ENCODE measurements at regions not wholly inside any gene's neighbourhood (a gene's known extent, or its start where the extent isn't known, plus 50 kb on each side); places are given as distances from the start of the nearest gene placed in this dataset.

DNA sequence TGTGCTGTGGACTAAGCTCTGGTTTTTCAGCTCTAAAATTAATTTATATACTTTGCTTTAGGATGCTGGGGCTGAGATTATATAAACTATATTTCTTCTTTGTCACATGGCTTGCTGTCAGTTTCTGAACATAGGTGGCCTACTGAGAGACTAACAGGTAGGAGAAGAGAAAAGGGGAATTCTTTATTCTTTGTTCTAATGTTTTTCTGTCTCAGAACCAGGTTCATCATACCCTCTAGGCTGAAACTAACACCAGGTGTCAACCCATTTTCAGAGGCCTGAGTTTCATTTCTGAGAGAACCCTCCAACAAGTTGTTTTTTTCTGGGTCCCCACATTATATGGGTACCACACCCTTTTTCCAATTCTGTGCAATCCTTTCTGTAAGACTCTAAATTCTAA is 843.6 kb downstream of the TRIB2 start:
- no peaks in the 10 kb centered on the region for H3K4me1 Mint-ChIP-seq
- CTCF ChIA-PET, result no interaction called here
- intact Hi-C loops (cut with DNase I, micrococcal nuclease), result no loop called here
- POLR2A ChIA-PET, result no interaction called here
- no peak overlapping the region for H3K4me3 Mint-ChIP-seq
- DNase-seq (no peak), ATAC-seq (no peak)
- H3K36me3 Mint-ChIP-seq (ENCODE audit: low read depth), result no peaks in the 10 kb centered on the region
- H3K27me3 Mint-ChIP-seq, result no peaks in the 10 kb centered on the region
- H3K9me3 Mint-ChIP-seq (ENCODE audit: low read depth), result peaks cover 2% of the 10 kb centered on the region
- H3K27ac Mint-ChIP-seq, result no peak overlapping the region

DNA sequence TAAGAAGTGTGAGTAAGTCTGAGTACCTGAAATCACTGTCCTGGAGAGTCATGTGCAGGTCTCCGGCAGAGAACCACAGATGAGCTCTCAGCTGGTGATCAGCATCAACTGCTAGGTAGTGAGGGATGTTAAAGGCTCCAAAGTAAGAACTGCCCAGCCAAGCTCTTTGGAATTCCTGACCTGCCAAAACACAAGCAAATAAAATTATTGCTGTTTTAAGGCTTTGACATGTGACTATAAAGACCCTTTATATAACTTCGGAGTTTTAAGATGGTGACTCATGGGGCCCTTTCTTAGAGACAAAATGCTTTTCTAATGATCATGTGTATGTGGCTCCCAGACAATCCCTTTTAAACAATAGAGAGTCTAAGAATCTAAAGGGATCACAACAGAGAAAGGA is 855.7 kb downstream of the TRIB2 start:
- intact Hi-C loops (cut with DNase I, micrococcal nuclease), result no loop called here
- H3K4me3 Mint-ChIP-seq, result no peak overlapping the region
- no peaks in the 10 kb centered on the region for H3K27me3 Mint-ChIP-seq

DNA sequence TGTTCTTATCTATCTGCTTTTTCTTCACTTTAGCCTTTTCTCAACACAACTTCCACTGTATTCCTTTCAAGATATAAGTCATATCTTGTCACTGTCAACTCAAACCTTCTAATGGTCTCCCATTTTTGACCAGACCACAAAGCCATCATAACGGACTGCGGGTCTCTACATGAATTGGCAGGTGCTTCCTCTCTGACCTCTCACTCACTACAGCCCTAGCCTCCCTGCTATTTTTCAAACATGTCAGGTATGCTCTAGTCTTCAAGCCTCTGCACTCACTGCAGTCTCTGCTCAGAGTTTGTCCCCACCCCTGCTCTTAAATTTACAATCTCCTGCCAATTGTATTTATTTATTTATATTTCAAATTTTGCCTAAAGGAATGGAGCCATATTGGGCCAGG is 858.1 kb downstream of the TRIB2 start:
- intact Hi-C loops (cut with DNase I, micrococcal nuclease), result no loop called here
- ATAC-seq (no peak), DNase-seq (no peak)
- Mint-ChIP-seq H3K4me1 (no peaks in the 10 kb centered on the region), H3K27ac (no peak overlapping the region), H3K9me3 (ENCODE audit: low read depth) (peaks cover 2% of the 10 kb centered on the region), H3K36me3 (ENCODE audit: low read depth) (no peaks in the 10 kb centered on the region), H3K27me3 (no peaks in the 10 kb centered on the region), H3K4me3 (no peak overlapping the region)
- ChIA-PET CTCF (no interaction called here), POLR2A (no interaction called here)

More for the DNA sequence above, 855.7 kb downstream of the TRIB2 start:
- ATAC-seq (no peak), DNase-seq (no peak)
- Mint-ChIP-seq H3K36me3 (ENCODE audit: low read depth) (no peaks in the 10 kb centered on the region), H3K27ac (no peak overlapping the region), H3K9me3 (ENCODE audit: low read depth) (peaks cover under 1% of the 10 kb centered on the region), H3K4me1 (no peaks in the 10 kb centered on the region)
- ChIA-PET CTCF (no interaction called here), POLR2A (no interaction called here)

DNA sequence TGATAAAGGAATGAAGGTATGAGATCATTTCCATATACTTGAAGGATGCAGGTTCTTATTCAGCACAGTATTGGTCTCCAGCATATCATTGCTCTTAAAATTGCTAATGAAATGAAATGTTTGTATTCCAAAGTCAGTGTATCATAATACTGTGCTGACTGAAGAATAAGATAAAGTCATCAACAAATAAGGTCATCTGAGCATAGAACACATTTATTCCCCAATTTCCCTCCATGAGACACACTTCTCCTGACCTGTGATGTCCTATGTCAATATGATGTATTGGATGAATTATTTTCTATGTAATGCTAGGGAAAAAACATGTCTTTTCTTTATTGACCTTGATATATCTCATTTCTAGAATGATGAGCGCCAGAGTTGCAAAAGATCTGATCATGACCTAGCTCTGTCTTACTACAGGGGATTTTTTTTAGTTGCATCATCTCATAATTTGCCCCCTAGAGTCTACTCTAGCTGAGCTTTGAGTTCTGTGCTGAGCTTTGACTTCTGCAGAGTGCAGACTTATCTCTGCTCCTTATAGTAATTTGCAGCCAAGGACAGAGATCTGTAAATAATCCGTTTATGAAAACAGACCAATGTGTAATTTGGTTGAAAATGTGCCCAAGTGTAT is 859.8 kb downstream of the TRIB2 start:
- DNase-seq (no peak), ATAC-seq (no peak)
- Mint-ChIP-seq H3K27me3 (no peaks in the 10 kb centered on the region), H3K4me1 (no peaks in the 10 kb centered on the region), H3K4me3 (no peak overlapping the region), H3K27ac (no peak overlapping the region), H3K9me3 (ENCODE audit: low read depth) (peaks cover 2% of the 10 kb centered on the region), H3K36me3 (ENCODE audit: low read depth) (no peaks in the 10 kb centered on the region)
- CTCF ChIA-PET, result no interaction called here
- POLR2A ChIA-PET, result no interaction called here
- intact Hi-C loops (cut with DNase I, micrococcal nuclease), result no loop called here

GRCh38 chr2:13578547-13578946 is 861.8 kb downstream of the TRIB2 start:
- no peaks in the 10 kb centered on the region for H3K36me3 Mint-ChIP-seq (ENCODE audit: low read depth)
- no peak overlapping the region for H3K4me3 Mint-ChIP-seq
- H3K27ac Mint-ChIP-seq, result no peak overlapping the region
- POLR2A ChIA-PET, result no interaction called here
- CTCF ChIA-PET, result no interaction called here
- ATAC-seq, result no peak
- DNase-seq, result no peak
- intact Hi-C loops (cut with DNase I, micrococcal nuclease), result no loop called here
- H3K4me1 Mint-ChIP-seq, result no peaks in the 10 kb centered on the region
- H3K9me3 Mint-ChIP-seq (ENCODE audit: low read depth), result peaks cover 5% of the 10 kb centered on the region
- no peaks in the 10 kb centered on the region for H3K27me3 Mint-ChIP-seq

DNA sequence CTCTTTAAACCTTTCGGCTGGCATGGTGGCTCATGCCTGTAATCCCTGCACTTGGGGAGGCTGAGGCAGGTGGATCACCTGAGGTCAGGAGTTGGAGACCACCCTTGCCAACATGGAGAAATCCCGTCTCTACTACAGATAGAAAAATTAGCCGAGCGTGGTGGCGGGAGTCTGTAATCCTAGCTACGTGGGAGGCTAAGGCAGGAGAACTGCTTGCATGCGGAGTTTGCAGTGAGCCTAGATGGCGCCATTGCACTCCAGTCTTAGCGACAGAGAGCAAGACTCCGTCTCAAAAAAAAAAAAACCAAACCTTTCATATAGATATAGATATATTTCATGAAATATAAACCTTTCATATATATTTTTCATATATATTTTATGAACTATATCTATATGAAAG is 864.7 kb downstream of the TRIB2 start:
- ChIA-PET CTCF (no interaction called here), POLR2A (no interaction called here)
- no peaks in the 10 kb centered on the region for H3K27me3 Mint-ChIP-seq
- H3K36me3 Mint-ChIP-seq (ENCODE audit: low read depth), result no peaks in the 10 kb centered on the region
- no peak overlapping the region for H3K4me3 Mint-ChIP-seq
- ATAC-seq (no peak), DNase-seq (peak; percentile 13)
- H3K27ac Mint-ChIP-seq, result no peak overlapping the region
- no peaks in the 10 kb centered on the region for H3K4me1 Mint-ChIP-seq
- peaks cover 5% of the 10 kb centered on the region for H3K9me3 Mint-ChIP-seq (ENCODE audit: low read depth)
- intact Hi-C loops (cut with DNase I, micrococcal nuclease), result no loop called here

DNA sequence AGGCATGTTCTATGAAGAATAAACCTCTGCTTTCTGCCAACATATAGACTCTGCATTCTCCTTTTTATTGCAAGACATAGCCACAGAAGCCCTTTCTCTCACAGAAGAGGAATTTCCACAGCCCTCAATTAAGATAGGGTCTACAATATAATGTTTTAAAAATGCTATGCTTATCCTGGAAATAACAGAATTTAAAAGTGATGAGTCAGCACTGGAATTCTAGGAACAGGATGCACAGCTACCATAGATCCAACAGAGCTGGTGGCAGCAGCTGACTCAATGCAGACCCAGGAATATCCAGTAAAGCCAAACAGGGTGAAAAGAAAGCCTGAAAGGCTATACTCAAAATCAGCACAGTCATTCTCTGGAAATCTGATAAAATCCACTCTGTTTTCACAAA is 866.9 kb downstream of the TRIB2 start:
- H3K27me3 Mint-ChIP-seq, result no peaks in the 10 kb centered on the region
- DNase-seq (no peak), ATAC-seq (no peak)
- no peaks in the 10 kb centered on the region for H3K4me1 Mint-ChIP-seq
- ChIA-PET CTCF (no interaction called here), POLR2A (no interaction called here)
- H3K36me3 Mint-ChIP-seq (ENCODE audit: low read depth), result no peaks in the 10 kb centered on the region
- H3K4me3 Mint-ChIP-seq, result no peak overlapping the region
- peaks cover 3% of the 10 kb centered on the region for H3K9me3 Mint-ChIP-seq (ENCODE audit: low read depth)
- intact Hi-C loops (cut with DNase I, micrococcal nuclease), result no loop called here
- no peak overlapping the region for H3K27ac Mint-ChIP-seq

GRCh38 chr2:13584020-13584419 is 867.3 kb downstream of the TRIB2 start:
- CTCF ChIA-PET, result no interaction called here
- no peak overlapping the region for H3K27ac Mint-ChIP-seq
- peaks cover 3% of the 10 kb centered on the region for H3K9me3 Mint-ChIP-seq (ENCODE audit: low read depth)
- H3K36me3 Mint-ChIP-seq (ENCODE audit: low read depth), result no peaks in the 10 kb centered on the region
- no peaks in the 10 kb centered on the region for H3K4me1 Mint-ChIP-seq
- no peak overlapping the region for H3K4me3 Mint-ChIP-seq
- intact Hi-C loops (cut with DNase I, micrococcal nuclease), result no loop called here
- POLR2A ChIA-PET, result no interaction called here
- no peaks in the 10 kb centered on the region for H3K27me3 Mint-ChIP-seq
- DNase-seq (no peak), ATAC-seq (no peak)

GRCh38 chr2:13585732-13586131 is 869.0 kb downstream of the TRIB2 start:
- H3K27me3 Mint-ChIP-seq, result no peaks in the 10 kb centered on the region
- ChIA-PET POLR2A (no interaction called here), CTCF (no interaction called here)
- H3K9me3 Mint-ChIP-seq (ENCODE audit: low read depth), result peaks cover 3% of the 10 kb centered on the region
- H3K4me3 Mint-ChIP-seq, result no peak overlapping the region
- DNase-seq (no peak), ATAC-seq (no peak)
- no peaks in the 10 kb centered on the region for H3K36me3 Mint-ChIP-seq (ENCODE audit: low read depth)
- intact Hi-C loops (cut with DNase I, micrococcal nuclease), result no loop called here
- H3K4me1 Mint-ChIP-seq, result no peaks in the 10 kb centered on the region
- no peak overlapping the region for H3K27ac Mint-ChIP-seq

DNA sequence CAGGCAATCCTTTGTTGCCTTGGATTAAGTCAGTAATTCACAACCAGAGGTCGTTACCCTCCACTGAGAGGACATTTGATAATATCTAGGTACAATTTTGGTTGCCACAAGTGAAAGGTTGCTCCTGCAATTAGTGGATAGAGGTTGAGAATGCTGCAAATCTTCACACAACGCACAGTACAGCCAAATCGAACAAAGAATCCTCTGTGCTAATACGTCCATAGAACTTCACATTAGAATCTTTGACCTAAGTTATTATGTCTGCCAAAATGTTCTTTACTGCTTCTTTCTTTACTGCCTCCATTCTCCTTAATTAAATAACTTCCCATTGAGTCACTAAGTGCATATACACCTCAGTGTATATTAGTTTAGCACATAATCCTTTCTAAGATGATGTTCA is 879.5 kb downstream of the TRIB2 start:
- H3K4me3 Mint-ChIP-seq, result no peak overlapping the region

GRCh38 chr2:13597176-13597575 is 880.4 kb downstream of the TRIB2 start:
- DNase-seq (no peak), ATAC-seq (no peak)
- no peaks in the 10 kb centered on the region for H3K27me3 Mint-ChIP-seq
- intact Hi-C loops (cut with DNase I, micrococcal nuclease), result no loop called here
- H3K4me3 Mint-ChIP-seq, result no peak overlapping the region
- no peak overlapping the region for H3K27ac Mint-ChIP-seq
- ChIA-PET POLR2A (no interaction called here), CTCF (interaction anchor here (1.2 kb wide), 1 partner anchor 43 kb away, joined by 3 read pairs; no protein-coding TSS in a partner anchor)
- H3K4me1 Mint-ChIP-seq, result no peaks in the 10 kb centered on the region
- H3K36me3 Mint-ChIP-seq (ENCODE audit: low read depth), result no peaks in the 10 kb centered on the region
- H3K9me3 Mint-ChIP-seq (ENCODE audit: low read depth), result no peaks in the 10 kb centered on the region

More for the DNA sequence above, 879.5 kb downstream of the TRIB2 start:
- CTCF ChIA-PET, result no interaction called here
- ATAC-seq (no peak), DNase-seq (no peak)
- Mint-ChIP-seq H3K9me3 (ENCODE audit: low read depth) (peaks cover 3% of the 10 kb centered on the region), H3K4me1 (no peaks in the 10 kb centered on the region), H3K27ac (no peak overlapping the region), H3K36me3 (ENCODE audit: low read depth) (no peaks in the 10 kb centered on the region), H3K27me3 (no peaks in the 10 kb centered on the region)
- POLR2A ChIA-PET, result no interaction called here
- intact Hi-C loops (cut with DNase I, micrococcal nuclease), result no loop called here

GRCh38 chr2:13601506-13601905 is 884.8 kb downstream of the TRIB2 start:
- no peaks in the 10 kb centered on the region for H3K36me3 Mint-ChIP-seq (ENCODE audit: low read depth)
- H3K4me3 Mint-ChIP-seq, result no peak overlapping the region
- H3K4me1 Mint-ChIP-seq, result no peaks in the 10 kb centered on the region
- ChIA-PET POLR2A (no interaction called here), CTCF (no interaction called here)
- no peak overlapping the region for H3K27ac Mint-ChIP-seq
- intact Hi-C loops (cut with DNase I, micrococcal nuclease), result no loop called here
- DNase-seq, result no peak
- no peaks in the 10 kb centered on the region for H3K27me3 Mint-ChIP-seq
- ATAC-seq, result no peak
- no peaks in the 10 kb centered on the region for H3K9me3 Mint-ChIP-seq (ENCODE audit: low read depth)
